SK-N-SH (cell line): ENCODE measurements at regions not wholly inside any gene's neighbourhood (a gene's known extent, or its start where the extent isn't known, plus 50 kb on each side); places are given as distances from the start of the nearest gene placed in this dataset.

ENCODE experiments used
- CTCF ChIA-PET: fragments of 300-600, 350-600 bp; formaldehyde crosslinking; extraction: SDS; loops from one replicate; lab custom pipeline; 2021; lab: Yijun Ruan, JAX
- POLR2A ChIA-PET: fragments of 350-600 bp; sonication (Branson Sonifier 250); formaldehyde crosslinking; extraction: SDS; loops from one replicate; lab custom pipeline; 2020; ENCODE audit warnings: antibody characterized with exemption, inconsistent platforms; lab: Yijun Ruan, JAX
- DNase-seq: peaks from one replicate; pipeline ENCODE4 v3.0.0; 2012
- H2AFZ ChIP-seq: fragments of 200-600 bp; sonication (generic); 2 replicates; pipeline ENCODE4 v1.8.1; 2016; ENCODE audit warnings: antibody characterized with exemption, mild to moderate bottlenecking, low read depth
- H3F3A ChIP-seq: fragments of 200-600 bp; sonication (generic); replicated peaks from 2 replicates; pipeline ENCODE3; 2016; ENCODE audit warnings: antibody characterized with exemption, mild to moderate bottlenecking; ENCODE audit not compliant: insufficient read depth
- H3K27ac ChIP-seq, 2 experiments: fragments of 200-500 bp in 1 of 2; fragments of 200-600 bp in 1 of 2; sonication (Bioruptor generic) in 1 of 2; sonication (generic), shearing (Covaris generic) in 1 of 2; 2 replicates each; pipeline versions ENCODE4 v1.5.1 to v1.6.1; 2014 to 2016; ENCODE audit warnings: low read depth in 2 of 2, inconsistent platforms in 1 of 2, low read length in 1 of 2, mild to moderate bottlenecking in 1 of 2, mixed read lengths in 1 of 2
- H3K27me3 ChIP-seq: fragments of 200-600 bp; sonication (generic), shearing (Covaris generic); 2 replicates; pipeline ENCODE4 v1.6.1; 2016; ENCODE audit warnings: mixed run types; ENCODE audit not compliant: insufficient read depth
- H3K36me3 ChIP-seq, 2 experiments: fragments of 200-500 bp in 1 of 2; fragments of 200-600 bp in 1 of 2; sonication (Bioruptor generic) in 1 of 2; sonication (generic) in 1 of 2; replicated peaks in 1 of 2; 2 replicates each; pipeline versions ENCODE3 to v1.5.1; 2014 to 2016; ENCODE audit warnings: low read length in 1 of 2, mild to moderate bottlenecking in 1 of 2; ENCODE audit not compliant: insufficient read depth in 2 of 2, control insufficient read depth in 1 of 2
- H3K4me1 ChIP-seq, 2 experiments: fragments of 200-500 bp in 1 of 2; fragments of 200-600 bp in 1 of 2; sonication (Bioruptor generic) in 1 of 2; sonication (generic), shearing (Covaris generic) in 1 of 2; 2 replicates each; pipeline versions ENCODE4 v1.5.1 to v1.6.1; 2014 to 2016; ENCODE audit warnings: low read depth in 1 of 2, low read length in 1 of 2, mixed run types in 1 of 2; ENCODE audit not compliant: insufficient read depth in 2 of 2, control insufficient read depth in 1 of 2
- H3K4me2 ChIP-seq: fragments of 200-600 bp; sonication (generic), shearing (Covaris generic); 2 replicates; pipeline ENCODE4 v1.6.1; 2017; ENCODE audit warnings: mixed run types
- H3K4me3 ChIP-seq, 2 experiments: fragments of 200-500 bp in 1 of 2; fragments of 200-600 bp in 1 of 2; sonication (Bioruptor generic) in 1 of 2; sonication (generic), shearing (Covaris generic) in 1 of 2; 2 replicates each; pipeline versions ENCODE4 v1.5.1 to v1.8.1; 2014 to 2016; ENCODE audit warnings: low read depth in 2 of 2, inconsistent platforms in 1 of 2, low read length in 1 of 2, mild to moderate bottlenecking in 1 of 2, mixed read lengths in 1 of 2, moderate library complexity in 1 of 2
- H3K79me2 ChIP-seq: fragments of 200-600 bp; sonication (generic); 2 replicates; pipeline ENCODE4 v1.8.1; 2017; ENCODE audit warnings: mild to moderate bottlenecking; ENCODE audit not compliant: insufficient read depth
- H3K9ac ChIP-seq: fragments of 200-600 bp; sonication (generic); 2 replicates; pipeline ENCODE4 v1.6.1; 2017; ENCODE audit warnings: mixed run types
- H3K9me2 ChIP-seq: fragments of 200-600 bp; sonication (generic); 2 replicates; pipeline ENCODE4 v1.6.1; 2017; ENCODE audit warnings: mixed run types
- H3K9me3 ChIP-seq: fragments of 200-600 bp; sonication (generic); 2 replicates; pipeline ENCODE4 v1.6.1; 2017; ENCODE audit warnings: mixed run types, mild to moderate bottlenecking, moderate library complexity
- H4K20me1 ChIP-seq: fragments of 200-600 bp; sonication (generic); 2 replicates; pipeline ENCODE4 v1.6.1; 2017; ENCODE audit warnings: mild to moderate bottlenecking, mixed run types; ENCODE audit not compliant: insufficient read depth
- CHD2 ChIP-seq: fragments of 150-350 bp; IDR thresholded peaks from 2 replicates; pipeline ENCODE4 v1.6.1; 2018; ENCODE audit warnings: low read length; ENCODE audit not compliant: partially characterized antibody
- ELF1 ChIP-seq: IDR thresholded peaks from 2 replicates; pipeline ENCODE4 v1.4.0; 2012
- EP300 ChIP-seq, 2 experiments: IDR thresholded peaks; 2 replicates each; pipeline versions ENCODE4 v1.4.0 to v1.6.1; 2012; ENCODE audit warnings: borderline replicate concordance in 1 of 2, low read depth in 1 of 2, low read length in 1 of 2
- EZH2phosphoT487 ChIP-seq: fragments of 200-600 bp; sonication (generic); IDR thresholded peaks from 2 replicates; pipeline ENCODE4 v1.6.1; 2017; ENCODE audit warnings: low read depth, mixed run types, mild to moderate bottlenecking, antibody characterized with exemption, moderate library complexity, borderline replicate concordance
- PBX3 ChIP-seq: IDR thresholded peaks from 2 replicates; pipeline ENCODE4; 2012
- POLR2AphosphoS5 ChIP-seq: IDR thresholded peaks from 2 replicates; pipeline ENCODE4 v1.6.1; 2012; ENCODE audit warnings: low read depth, low read length
- RAD21 ChIP-seq: IDR thresholded peaks from 2 replicates; pipeline ENCODE4 v1.6.1; 2012; ENCODE audit warnings: mild to moderate bottlenecking, low read length
- SIN3A ChIP-seq: IDR thresholded peaks from 2 replicates; pipeline ENCODE4 v1.6.1; 2012; ENCODE audit warnings: low read depth, mild to moderate bottlenecking, low read length, moderate library complexity, borderline replicate concordance
- TCF12 ChIP-seq: IDR thresholded peaks from 2 replicates; pipeline ENCODE4 v1.4.0; 2012
- WGBS: methylation state at CpG from one replicate; pipeline ENCODE4 v1.1.6; 2017; ENCODE audit warnings: low lambda C conversion rate; 5-methylcytosine and 5-hydroxymethylcytosine counted together
- TF ChIP-seq, protein P1 (sequence below): IDR thresholded peaks from 2 replicates; pipeline ENCODE4 v1.6.1; 2012; ENCODE audit warnings: mild to moderate bottlenecking, low read depth, low read length, moderate library complexity
- TF ChIP-seq, protein P2 (sequence below): fragments of 150-350 bp; IDR thresholded peaks from 2 replicates; pipeline ENCODE4 v1.6.1; 2016; ENCODE audit warnings: mild to moderate bottlenecking, low read depth, low read length
- TF ChIP-seq, protein P3 (sequence below): fragments of 200-600 bp; sonication (generic); IDR thresholded peaks from 2 replicates; pipeline ENCODE4 v1.6.1; 2017; ENCODE audit warnings: antibody characterized with exemption, mild to moderate bottlenecking, moderate library complexity

- Histone ChIP-seq H3K9ac (no peak overlapping the region), H3K4me2 (no peak overlapping the region), H3K9me3 (peaks cover 19% of the 10 kb centered on the region), H3K9me2 (no peaks in the 10 kb centered on the region), H2AFZ (peak overlapping the region; percentile 17; the same call in 1 of the 2 replicates), H4K20me1 (no peaks in the 10 kb centered on the region), H3K4me3 (no peak overlapping the region), H3K27me3 (no peaks in the 10 kb centered on the region), H3K4me1 (no peaks in the 10 kb centered on the region), H3K36me3 (peaks cover 0 to 5% of the 10 kb centered on the region in 2 experiments), H3F3A (no peaks in the 10 kb centered on the region), H3K79me2 (no peaks in the 10 kb centered on the region), H3K27ac (no peak overlapping the region)
- DNase-seq: no peak
- ChIA-PET POLR2A (no interaction called here), CTCF (no interaction called here)
- WGBS: 59% methylated on average over 7 of the region's 7 CpGs
- TF ChIP-seq, protein P1, sequence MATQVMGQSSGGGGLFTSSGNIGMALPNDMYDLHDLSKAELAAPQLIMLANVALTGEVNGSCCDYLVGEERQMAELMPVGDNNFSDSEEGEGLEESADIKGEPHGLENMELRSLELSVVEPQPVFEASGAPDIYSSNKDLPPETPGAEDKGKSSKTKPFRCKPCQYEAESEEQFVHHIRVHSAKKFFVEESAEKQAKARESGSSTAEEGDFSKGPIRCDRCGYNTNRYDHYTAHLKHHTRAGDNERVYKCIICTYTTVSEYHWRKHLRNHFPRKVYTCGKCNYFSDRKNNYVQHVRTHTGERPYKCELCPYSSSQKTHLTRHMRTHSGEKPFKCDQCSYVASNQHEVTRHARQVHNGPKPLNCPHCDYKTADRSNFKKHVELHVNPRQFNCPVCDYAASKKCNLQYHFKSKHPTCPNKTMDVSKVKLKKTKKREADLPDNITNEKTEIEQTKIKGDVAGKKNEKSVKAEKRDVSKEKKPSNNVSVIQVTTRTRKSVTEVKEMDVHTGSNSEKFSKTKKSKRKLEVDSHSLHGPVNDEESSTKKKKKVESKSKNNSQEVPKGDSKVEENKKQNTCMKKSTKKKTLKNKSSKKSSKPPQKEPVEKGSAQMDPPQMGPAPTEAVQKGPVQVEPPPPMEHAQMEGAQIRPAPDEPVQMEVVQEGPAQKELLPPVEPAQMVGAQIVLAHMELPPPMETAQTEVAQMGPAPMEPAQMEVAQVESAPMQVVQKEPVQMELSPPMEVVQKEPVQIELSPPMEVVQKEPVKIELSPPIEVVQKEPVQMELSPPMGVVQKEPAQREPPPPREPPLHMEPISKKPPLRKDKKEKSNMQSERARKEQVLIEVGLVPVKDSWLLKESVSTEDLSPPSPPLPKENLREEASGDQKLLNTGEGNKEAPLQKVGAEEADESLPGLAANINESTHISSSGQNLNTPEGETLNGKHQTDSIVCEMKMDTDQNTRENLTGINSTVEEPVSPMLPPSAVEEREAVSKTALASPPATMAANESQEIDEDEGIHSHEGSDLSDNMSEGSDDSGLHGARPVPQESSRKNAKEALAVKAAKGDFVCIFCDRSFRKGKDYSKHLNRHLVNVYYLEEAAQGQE: no peak
- TF ChIP-seq, protein P2, sequence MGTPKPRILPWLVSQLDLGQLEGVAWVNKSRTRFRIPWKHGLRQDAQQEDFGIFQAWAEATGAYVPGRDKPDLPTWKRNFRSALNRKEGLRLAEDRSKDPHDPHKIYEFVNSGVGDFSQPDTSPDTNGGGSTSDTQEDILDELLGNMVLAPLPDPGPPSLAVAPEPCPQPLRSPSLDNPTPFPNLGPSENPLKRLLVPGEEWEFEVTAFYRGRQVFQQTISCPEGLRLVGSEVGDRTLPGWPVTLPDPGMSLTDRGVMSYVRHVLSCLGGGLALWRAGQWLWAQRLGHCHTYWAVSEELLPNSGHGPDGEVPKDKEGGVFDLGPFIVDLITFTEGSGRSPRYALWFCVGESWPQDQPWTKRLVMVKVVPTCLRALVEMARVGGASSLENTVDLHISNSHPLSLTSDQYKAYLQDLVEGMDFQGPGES: no peak
- TF ChIP-seq, protein P3, sequence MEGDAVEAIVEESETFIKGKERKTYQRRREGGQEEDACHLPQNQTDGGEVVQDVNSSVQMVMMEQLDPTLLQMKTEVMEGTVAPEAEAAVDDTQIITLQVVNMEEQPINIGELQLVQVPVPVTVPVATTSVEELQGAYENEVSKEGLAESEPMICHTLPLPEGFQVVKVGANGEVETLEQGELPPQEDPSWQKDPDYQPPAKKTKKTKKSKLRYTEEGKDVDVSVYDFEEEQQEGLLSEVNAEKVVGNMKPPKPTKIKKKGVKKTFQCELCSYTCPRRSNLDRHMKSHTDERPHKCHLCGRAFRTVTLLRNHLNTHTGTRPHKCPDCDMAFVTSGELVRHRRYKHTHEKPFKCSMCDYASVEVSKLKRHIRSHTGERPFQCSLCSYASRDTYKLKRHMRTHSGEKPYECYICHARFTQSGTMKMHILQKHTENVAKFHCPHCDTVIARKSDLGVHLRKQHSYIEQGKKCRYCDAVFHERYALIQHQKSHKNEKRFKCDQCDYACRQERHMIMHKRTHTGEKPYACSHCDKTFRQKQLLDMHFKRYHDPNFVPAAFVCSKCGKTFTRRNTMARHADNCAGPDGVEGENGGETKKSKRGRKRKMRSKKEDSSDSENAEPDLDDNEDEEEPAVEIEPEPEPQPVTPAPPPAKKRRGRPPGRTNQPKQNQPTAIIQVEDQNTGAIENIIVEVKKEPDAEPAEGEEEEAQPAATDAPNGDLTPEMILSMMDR: no peak
- no peak for TF ChIP-seq RAD21
- no peak for TF ChIP-seq POLR2AphosphoS5
- no peak for TF ChIP-seq TCF12
- no peak for TF ChIP-seq EP300 (IDR thresholded peaks at IDR 0.05; ENCODE audit: borderline replicate concordance in 1 of 2, low read depth in 1 of 2, low read length in 1 of 2)
- no peak for TF ChIP-seq EZH2phosphoT487
- TF ChIP-seq SIN3A: no peak
- TF ChIP-seq PBX3: no peak
- TF ChIP-seq ELF1: no peak
- no peak for TF ChIP-seq CHD2
Observed at GRCh38 chr4:177194906-177195305, 114.8 kb upstream of the NEIL3 start.
